K562 (cell line): ENCODE measurements at regions not wholly inside any gene's neighbourhood (a gene's known extent, or its start where the extent isn't known, plus 50 kb on each side); places are given as distances from the start of the nearest gene placed in this dataset.

Experiments
- ATAC-seq: fragments of 200-7000 bp; cut with Tn5 transposase; 3 replicates; pipeline ENCODE4 v1.9.1; 2020; ENCODE audit warnings: moderate library complexity
- BruUV-seq: library from RNA; stranded (reverse); fragments of 400-500 nt; replicated peaks from 2 replicates; lab custom pipeline; 2021; lab: Mats Ljungman, UMichigan
- CTCF ChIA-PET: fragments of 300-600 bp; formaldehyde crosslinking; extraction: SDS; loops from one replicate; lab custom pipeline; 2021; ENCODE audit warnings: low intra/inter-chr PET ratio; lab: Yijun Ruan, JAX
- POLR2A ChIA-PET: fragments of 300-600, 350-650 bp; sonication (Branson Sonifier 250); formaldehyde crosslinking; extraction: SDS; loops from one replicate; lab custom pipeline; 2021; ENCODE audit warnings: antibody characterized with exemption, inconsistent platforms; lab: Yijun Ruan, JAX
- DNase-seq, 4 experiments: peaks; one replicate each; pipeline versions ENCODE4 v3.0.0 to v3.0.0-alpha.2; 2011 to 2018; ENCODE audit warnings: low spot score in 3 of 4, mixed read lengths in 3 of 4; ENCODE audit errors: extremely low read depth in 1 of 4
- FAIRE-seq: peaks from 2 replicates; lab custom pipeline; 2011; peaks lifted over from hg19 to GRCh38; lab: Jason Lieb, UNC
- H2AFZ ChIP-seq: 2 replicates; pipeline ENCODE4 v1.6.0; 2011; ENCODE audit warnings: low read depth, low read length, control low read depth, inconsistent platforms
- H3K27ac ChIP-seq: fragments of 200-600 bp; 3 replicates; pipeline ENCODE4 v1.8.0; 2011; ENCODE audit warnings: low read depth, mild to moderate bottlenecking, control low read depth, inconsistent platforms, low read length, moderate library complexity, mixed read lengths; ENCODE audit errors: extremely low read depth
- H3K27me3 ChIP-seq, 2 experiments: fragments of 300-600 bp in 1 of 2; 2 replicates in 1 of 2; 3 replicates in 1 of 2; pipeline versions ENCODE4 v1.6.0 to v1.8.0; 2011; ENCODE audit warnings: inconsistent platforms in 2 of 2, low read length in 2 of 2, mild to moderate bottlenecking in 1 of 2, mixed read lengths in 1 of 2, moderate library complexity in 1 of 2; ENCODE audit not compliant: control insufficient read depth in 2 of 2, insufficient read depth in 2 of 2
- H3K36me3 ChIP-seq: fragments of 300-600 bp; 3 replicates; pipeline ENCODE4 v1.8.0; 2011; ENCODE audit warnings: mild to moderate bottlenecking, low read length, inconsistent platforms; ENCODE audit not compliant: control insufficient read depth, insufficient read depth
- H3K4me1 ChIP-seq, 2 experiments: fragments of 200-600 bp in 1 of 2; replicated peaks in 1 of 2; 2 replicates in 1 of 2; 3 replicates in 1 of 2; pipeline versions ENCODE4 v1.5.1 to v1.8.0; 2011; ENCODE audit warnings: inconsistent platforms in 2 of 2, low read length in 2 of 2, mild to moderate bottlenecking in 1 of 2, mixed read lengths in 1 of 2, moderate library complexity in 1 of 2; ENCODE audit not compliant: control insufficient read depth in 2 of 2, insufficient read depth in 2 of 2
- H3K4me2 ChIP-seq: 2 replicates; pipeline ENCODE4 v1.6.1; 2011; ENCODE audit warnings: low read length, control low read depth, inconsistent platforms, mixed read lengths; ENCODE audit not compliant: insufficient read depth
- H3K4me3 ChIP-seq: fragments of 200-600 bp; sonication (generic), shearing (Covaris generic); 2 replicates; pipeline ENCODE4 v1.5.1; 2016; ENCODE audit warnings: control low read depth, inconsistent platforms
- H3K79me2 ChIP-seq: fragments of 200-600 bp; 3 replicates; pipeline ENCODE4 v1.8.0; 2011; ENCODE audit warnings: low read length, inconsistent platforms; ENCODE audit not compliant: control insufficient read depth, insufficient read depth
- H3K9ac ChIP-seq, 2 experiments: 2 replicates each; pipeline versions ENCODE4 v1.6.0 to v1.6.1; 2011; ENCODE audit warnings: low read depth in 2 of 2, low read length in 2 of 2, control low read depth in 1 of 2, inconsistent platforms in 1 of 2, mild to moderate bottlenecking in 1 of 2, mixed read lengths in 1 of 2; ENCODE audit not compliant: insufficient read depth in 1 of 2
- H3K9me1 ChIP-seq: one replicate; pipeline ENCODE4 v1.6.0; 2011; ENCODE audit warnings: inconsistent platforms, mild to moderate bottlenecking, low read length, moderate library complexity; ENCODE audit not compliant: control insufficient read depth, insufficient read depth
- H3K9me3 ChIP-seq: replicated peaks from 2 replicates; pipeline ENCODE4 v1.5.1; 2011; ENCODE audit warnings: low read depth, low read length, inconsistent platforms; ENCODE audit not compliant: control insufficient read depth, insufficient read depth
- H4K20me1 ChIP-seq: replicated peaks from 2 replicates; pipeline ENCODE4 v1.6.1; 2011; ENCODE audit warnings: low read length, inconsistent platforms, mixed read lengths; ENCODE audit not compliant: control insufficient read depth, insufficient read depth
- CBX1 ChIP-seq: sonication (generic); IDR thresholded peaks from 2 replicates; pipeline ENCODE4 v1.6.1; 2016; ENCODE audit warnings: antibody characterized with exemption, low read depth, mild to moderate bottlenecking
- CREB3L1 ChIP-seq: fragments of 450-650 bp; IDR thresholded peaks from 2 replicates; pipeline ENCODE4 v1.6.1; 2014; ENCODE audit warnings: low read depth, mild to moderate bottlenecking, moderate library complexity, borderline replicate concordance
- DDX20 ChIP-seq: fragments of 450-650 bp; IDR thresholded peaks from 2 replicates; pipeline ENCODE4 v1.6.1; 2016; ENCODE audit warnings: missing genetic modification characterization, low read depth, mild to moderate bottlenecking, missing compliant biosample characterization, moderate library complexity
- FUS ChIP-seq: fragments of 200-400 bp; formaldehyde crosslinking; optimal IDR thresholded peaks from 2 replicates; pipeline ENCODE3; 2017; ENCODE audit warnings: low read depth, low read length
- KAT2B ChIP-seq: IDR thresholded peaks from one replicate; pipeline ENCODE4 v1.6.1; 2012; ENCODE audit warnings: low read depth, mild to moderate bottlenecking, control low read depth, inconsistent platforms, low read length, moderate library complexity
- KLF10 ChIP-seq: fragments of 250-450 bp; sonication (Bioruptor Pico); IDR thresholded peaks from 2 replicates; pipeline ENCODE4 v1.6.1; 2021; ENCODE audit warnings: matching md5 sums
- MEIS2 ChIP-seq: fragments of 450-650 bp; IDR thresholded peaks from 2 replicates; pipeline ENCODE4 v1.6.1; 2014; ENCODE audit warnings: mild to moderate bottlenecking; ENCODE audit not compliant: partially characterized antibody
- MYC ChIP-seq, 2 experiments: fragments of 250-450 bp in 1 of 2; sonication (Bioruptor Pico) in 1 of 2; IDR thresholded peaks; 2 replicates each; pipeline versions ENCODE4 v1.5.1 to v1.6.1; 2012 to 2021; ENCODE audit warnings: low read depth in 2 of 2, borderline replicate concordance in 1 of 2, improper control_type of control experiment in 1 of 2, low read length in 1 of 2, mild to moderate bottlenecking in 1 of 2, moderate library complexity in 1 of 2
- SRSF1 ChIP-seq: fragments of 200-400 bp; formaldehyde crosslinking; IDR thresholded peaks from 2 replicates; pipeline ENCODE4 v1.6.1; 2017; ENCODE audit warnings: mild to moderate bottlenecking, low read depth, low read length, moderate library complexity
- TFAP4 ChIP-seq: sonication (generic); formaldehyde crosslinking; IDR thresholded peaks from 2 replicates; pipeline ENCODE4 v1.8.0; 2022; ENCODE audit warnings: missing genetic modification reagents, mild to moderate bottlenecking, moderate library complexity, borderline replicate concordance
- U2AF2 ChIP-seq: fragments of 200-400 bp; formaldehyde crosslinking; optimal IDR thresholded peaks from 2 replicates; pipeline ENCODE3; 2017; ENCODE audit warnings: low read depth, mild to moderate bottlenecking, low read length
- ZNF121 ChIP-seq: sonication (generic); formaldehyde crosslinking; conservative IDR thresholded peaks from 2 replicates; pipeline ENCODE4 v1.8.0; 2022; ENCODE audit warnings: missing genetic modification reagents
- ZNF408 ChIP-seq: fragments of 250-450 bp; sonication (Bioruptor Pico); IDR thresholded peaks from 2 replicates; pipeline ENCODE4 v1.4.0; 2020; ENCODE audit warnings: low read depth, mild to moderate bottlenecking, moderate library complexity
- ZNF512 ChIP-seq: IDR thresholded peaks from 2 replicates; pipeline ENCODE4 v1.6.1; 2016; ENCODE audit warnings: missing genetic modification characterization, missing compliant biosample characterization
- WGBS: fragments of 100-300 bp; shearing (Covaris generic); methylation state at CpG from one replicate; pipeline ENCODE4 v1.1.6; 2016; ENCODE audit warnings: low coverage, mixed read lengths; ENCODE audit not compliant: insufficient coverage; ENCODE audit errors: missing lambda C conversion rate; 5-methylcytosine and 5-hydroxymethylcytosine counted together
- in situ Hi-C: fragments of 300-500 bp; cut with MboI; formaldehyde crosslinking; loops from 4 replicates; pipeline ENCODE4 v1.15.0; 2018; ENCODE audit warnings: inconsistent platforms, mixed read lengths
- intact Hi-C: fragments of 100-400 bp; cut with micrococcal nuclease; formaldehyde crosslinking; loops from 2 replicates; pipeline ENCODE4 v1.14.2; 2022

- BruUV-seq: no TSS peak
- no peak for ATAC-seq
Measured at GRCh38 chr2:120831086-120831485, 95.4 kb downstream of the GLI2 start.

More at GRCh38 chr2:120831086-120831485, 95.4 kb downstream of the GLI2 start:
- ChIA-PET POLR2A (no interaction called here), CTCF (no interaction called here)
- in situ Hi-C loops (no loop called here), intact Hi-C loops (no loop called here)
- Histone ChIP-seq H3K9me3 (no peaks in the 10 kb centered on the region), H3K4me1 (no peaks in the 10 kb centered on the region), H3K79me2 (no peaks in the 10 kb centered on the region), H3K27me3 (peaks cover 2 to 57% of the 10 kb centered on the region in 2 experiments), H4K20me1 (peaks cover 3% of the 10 kb centered on the region), H3K9me1 (no peaks in the 10 kb centered on the region), H3K36me3 (no peaks in the 10 kb centered on the region), H3K4me3 (no peak overlapping the region), H3K9ac (no peak overlapping the region), H2AFZ (no peak overlapping the region), H3K4me2 (no peak overlapping the region), H3K27ac (no peak overlapping the region)
- no peak for FAIRE-seq
- TF ChIP-seq CBX1 (no peak), KLF10 (no peak), DDX20 (tag) (no peak), MYC (IDR thresholded peaks at IDR 0.05; ENCODE audit: low read depth, low read length) (no peak), MYC (CRISPR knock-in tag; IDR thresholded peaks at IDR 0.05; ENCODE audit: borderline replicate concordance, low read depth) (no peak), ZNF512 (no peak), FUS (no peak), MEIS2 (no peak), SRSF1 (no peak), CREB3L1 (no peak), ZNF408 (no peak), U2AF2 (no peak), KAT2B (no peak), TFAP4 (CRISPR knock-in tag) (no peak), ZNF121 (no peak)
- DNase-seq: no peak
- 0% methylated on average over 2 of the region's 2 CpGs for WGBS
